Activated T-helper 17 cell treated with anti-CD3 and anti-CD28 coated beads, Interleukin-2, amount 50 U/mL, for 72 hours (primary cell): ENCODE measurements at regions not wholly inside any gene's neighbourhood (a gene's known extent, or its start where the extent isn't known, plus 50 kb on each side); places are given as distances from the start of the nearest gene placed in this dataset.
A peak's percentile ranks its signal among the peaks of the same experiment; 100 is the strongest.
"Not testable (repeated sequence)": the region's sequence is repeated elsewhere in the genome, so short reads cannot be mapped to it uniquely, and the experiment has no call there.

Experiments
- ATAC-seq: fragments of 150-1000 bp; cut with Tn5 transposase; replicated peaks from 2 replicates; pipeline ENCODE4 v1.10.0; 2021; ENCODE audit warnings: mild to moderate bottlenecking, moderate library complexity
- H3K27ac Mint-ChIP-seq: one replicate; pipeline ENCODE4 v1.8.0; 2022; ENCODE audit warnings: mixed read lengths
- H3K27me3 Mint-ChIP-seq: one replicate; pipeline ENCODE4 v1.8.0; 2022; ENCODE audit warnings: mixed read lengths
- H3K36me3 Mint-ChIP-seq: one replicate; pipeline ENCODE4 v1.8.0; 2022; ENCODE audit warnings: low read depth, mild to moderate bottlenecking, mixed read lengths
- H3K4me1 Mint-ChIP-seq: one replicate; pipeline ENCODE4 v1.8.0; 2022; ENCODE audit warnings: mixed read lengths
- H3K4me3 Mint-ChIP-seq: one replicate; pipeline ENCODE4 v1.8.0; 2022; ENCODE audit warnings: mild to moderate bottlenecking, mixed read lengths
- H3K9me3 Mint-ChIP-seq: one replicate; pipeline ENCODE4 v1.8.0; 2022; ENCODE audit warnings: mixed read lengths

- not testable (repeated sequence) for H3K4me3 Mint-ChIP-seq, H3K36me3 Mint-ChIP-seq
These were observed 745.8 kb upstream of the POU3F2 start for GRCh38 chr6:98088537-98088936.

GRCh38 chr6:98092331-98092730 lies 742.0 kb upstream of the POU3F2 start:
- no peaks in the 10 kb centered on the region for H3K36me3 Mint-ChIP-seq
- H3K4me1 Mint-ChIP-seq: no peaks in the 10 kb centered on the region
- H3K27ac Mint-ChIP-seq: no peak overlapping the region
- H3K9me3 Mint-ChIP-seq: peaks cover 9% of the 10 kb centered on the region
- no peak for ATAC-seq
- H3K27me3 Mint-ChIP-seq: no peaks in the 10 kb centered on the region
- H3K4me3 Mint-ChIP-seq: no peak overlapping the region

More at GRCh38 chr6:98088537-98088936, 745.8 kb upstream of the POU3F2 start:
- ATAC-seq, H3K4me1 Mint-ChIP-seq, H3K9me3 Mint-ChIP-seq, H3K27ac Mint-ChIP-seq, H3K27me3 Mint-ChIP-seq: not testable (repeated sequence)

- no peaks in the 10 kb centered on the region for H3K27me3 Mint-ChIP-seq
- H3K9me3 Mint-ChIP-seq: peaks cover 8% of the 10 kb centered on the region
- H3K4me3 Mint-ChIP-seq: no peak overlapping the region
- no peaks in the 10 kb centered on the region for H3K36me3 Mint-ChIP-seq
- no peak overlapping the region for H3K27ac Mint-ChIP-seq
- ATAC-seq: no peak
- no peaks in the 10 kb centered on the region for H3K4me1 Mint-ChIP-seq
These were observed 739.7 kb upstream of the POU3F2 start for GRCh38 chr6:98094696-98095095.

- H3K27me3 Mint-ChIP-seq: no peaks in the 10 kb centered on the region
- peaks cover 27% of the 10 kb centered on the region for H3K9me3 Mint-ChIP-seq
- H3K27ac Mint-ChIP-seq: no peak overlapping the region
- no peaks in the 10 kb centered on the region for H3K36me3 Mint-ChIP-seq
- no peaks in the 10 kb centered on the region for H3K4me1 Mint-ChIP-seq
- no peak overlapping the region for H3K4me3 Mint-ChIP-seq
- no peak for ATAC-seq
These were observed 726.6 kb upstream of the POU3F2 start for GRCh38 chr6:98107801-98108200.

GRCh38 chr6:98116455-98116854 lies 717.9 kb upstream of the POU3F2 start:
- Mint-ChIP-seq H3K27ac (no peak overlapping the region), H3K4me1 (no peaks in the 10 kb centered on the region), H3K9me3 (peaks cover 6% of the 10 kb centered on the region), H3K4me3 (no peak overlapping the region), H3K36me3 (no peaks in the 10 kb centered on the region), H3K27me3 (no peaks in the 10 kb centered on the region)
- no peak for ATAC-seq

- H3K36me3 Mint-ChIP-seq: no peaks in the 10 kb centered on the region
- no peaks in the 10 kb centered on the region for H3K9me3 Mint-ChIP-seq
- H3K4me1 Mint-ChIP-seq: no peaks in the 10 kb centered on the region
- no peaks in the 10 kb centered on the region for H3K27me3 Mint-ChIP-seq
- no peak overlapping the region for H3K27ac Mint-ChIP-seq
- ATAC-seq: no peak
- no peak overlapping the region for H3K4me3 Mint-ChIP-seq
These were observed 717.3 kb upstream of the POU3F2 start for GRCh38 chr6:98117068-98117467.

- H3K27ac Mint-ChIP-seq: no peak overlapping the region
- no peaks in the 10 kb centered on the region for H3K27me3 Mint-ChIP-seq
- ATAC-seq: no peak
- no peak overlapping the region for H3K4me3 Mint-ChIP-seq
- no peaks in the 10 kb centered on the region for H3K36me3 Mint-ChIP-seq
- H3K9me3 Mint-ChIP-seq: no peaks in the 10 kb centered on the region
- H3K4me1 Mint-ChIP-seq: no peaks in the 10 kb centered on the region
These were observed 715.9 kb upstream of the POU3F2 start for GRCh38 chr6:98118397-98119045.

- H3K27ac Mint-ChIP-seq: no peak overlapping the region
- H3K36me3 Mint-ChIP-seq: no peaks in the 10 kb centered on the region
- H3K4me1 Mint-ChIP-seq: no peaks in the 10 kb centered on the region
- H3K9me3 Mint-ChIP-seq: no peaks in the 10 kb centered on the region
- ATAC-seq: peak; percentile 38
- no peaks in the 10 kb centered on the region for H3K27me3 Mint-ChIP-seq
- H3K4me3 Mint-ChIP-seq: no peak overlapping the region
These were observed 710.2 kb upstream of the POU3F2 start for GRCh38 chr6:98124171-98124570.

- H3K4me3 Mint-ChIP-seq: no peak overlapping the region
- no peaks in the 10 kb centered on the region for H3K36me3 Mint-ChIP-seq
- H3K27ac Mint-ChIP-seq: no peak overlapping the region
- H3K4me1 Mint-ChIP-seq: no peaks in the 10 kb centered on the region
- no peaks in the 10 kb centered on the region for H3K27me3 Mint-ChIP-seq
- no peak for ATAC-seq
- H3K9me3 Mint-ChIP-seq: no peaks in the 10 kb centered on the region
These were observed 702.9 kb upstream of the POU3F2 start for GRCh38 chr6:98131290-98131990.

- Mint-ChIP-seq H3K9me3 (peaks cover 6% of the 10 kb centered on the region), H3K27ac (no peak overlapping the region), H3K4me1 (no peaks in the 10 kb centered on the region), H3K36me3 (no peaks in the 10 kb centered on the region), H3K27me3 (no peaks in the 10 kb centered on the region), H3K4me3 (no peak overlapping the region)
- ATAC-seq: no peak
These were observed 698.0 kb upstream of the POU3F2 start for GRCh38 chr6:98136333-98136732.

- H3K36me3 Mint-ChIP-seq: no peaks in the 10 kb centered on the region
- no peaks in the 10 kb centered on the region for H3K27me3 Mint-ChIP-seq
- H3K4me3 Mint-ChIP-seq: no peak overlapping the region
- no peaks in the 10 kb centered on the region for H3K4me1 Mint-ChIP-seq
- peaks cover 11% of the 10 kb centered on the region for H3K9me3 Mint-ChIP-seq
- no peak overlapping the region for H3K27ac Mint-ChIP-seq
- no peak for ATAC-seq
These were observed 697.0 kb upstream of the POU3F2 start for GRCh38 chr6:98137391-98137790.

- H3K27me3 Mint-ChIP-seq: no peaks in the 10 kb centered on the region
- no peak overlapping the region for H3K4me3 Mint-ChIP-seq
- no peak overlapping the region for H3K27ac Mint-ChIP-seq
- ATAC-seq: no peak
- H3K36me3 Mint-ChIP-seq: no peaks in the 10 kb centered on the region
- H3K4me1 Mint-ChIP-seq: no peaks in the 10 kb centered on the region
- peaks cover 19% of the 10 kb centered on the region for H3K9me3 Mint-ChIP-seq
These were observed 691.5 kb upstream of the POU3F2 start for GRCh38 chr6:98142839-98143238.

- no peaks in the 10 kb centered on the region for H3K36me3 Mint-ChIP-seq
- no peak overlapping the region for H3K27ac Mint-ChIP-seq
- peaks cover 15% of the 10 kb centered on the region for H3K9me3 Mint-ChIP-seq
- H3K27me3 Mint-ChIP-seq: no peaks in the 10 kb centered on the region
- H3K4me3 Mint-ChIP-seq: no peak overlapping the region
- no peaks in the 10 kb centered on the region for H3K4me1 Mint-ChIP-seq
- no peak for ATAC-seq
These were observed 687.7 kb upstream of the POU3F2 start for GRCh38 chr6:98146656-98147055.

GRCh38 chr6:98156580-98156979 lies 677.8 kb upstream of the POU3F2 start:
- H3K9me3 Mint-ChIP-seq: peaks cover 20% of the 10 kb centered on the region
- no peaks in the 10 kb centered on the region for H3K36me3 Mint-ChIP-seq
- no peak overlapping the region for H3K4me3 Mint-ChIP-seq
- no peak overlapping the region for H3K27ac Mint-ChIP-seq
- no peaks in the 10 kb centered on the region for H3K4me1 Mint-ChIP-seq
- no peak for ATAC-seq
- no peaks in the 10 kb centered on the region for H3K27me3 Mint-ChIP-seq

- Mint-ChIP-seq H3K27me3 (no peaks in the 10 kb centered on the region), H3K36me3 (no peaks in the 10 kb centered on the region), H3K27ac (no peak overlapping the region), H3K4me3 (no peak overlapping the region), H3K9me3 (peaks cover 21% of the 10 kb centered on the region), H3K4me1 (no peaks in the 10 kb centered on the region)
- no peak for ATAC-seq
These were observed 654.8 kb upstream of the POU3F2 start for GRCh38 chr6:98179606-98180005.
